ENCODE measurements at regions not wholly inside any gene's neighbourhood (a gene's known extent, or its start where the extent isn't known, plus 50 kb on each side); places are given as distances from the start of the nearest gene placed in this dataset.

DNA sequence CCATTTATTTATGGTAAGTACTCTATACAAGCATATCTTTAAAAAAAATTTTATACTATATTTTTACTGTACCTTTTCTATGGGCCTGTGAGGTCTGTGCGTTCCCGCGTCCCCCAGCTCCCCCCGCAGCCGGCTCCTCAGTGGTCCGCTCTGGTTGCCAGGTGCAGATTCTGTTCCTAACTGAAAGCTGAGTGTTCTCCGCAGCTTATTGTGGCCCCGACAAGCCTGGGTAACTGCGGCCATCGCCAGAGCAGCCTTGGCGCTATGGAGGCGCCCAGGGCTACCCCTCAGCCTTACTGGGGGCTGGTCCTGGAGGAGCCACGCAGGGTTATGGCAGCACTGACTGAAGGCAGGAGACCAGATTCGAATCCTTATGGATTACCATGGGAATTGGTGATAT lies 896.8 kb downstream of the PCDH17 start:
- no peaks in the 10 kb centered on the region for H3K36me3 ChIP-seq (ENCODE audit: insufficient read depth, low read length)
- H3K9me3 Mint-ChIP-seq = peaks cover 5% of the 10 kb centered on the region
- no peaks in the 10 kb centered on the region for H3K27me3 Mint-ChIP-seq
- no peak overlapping the region for H3K4me3 ChIP-seq (ENCODE audit: low read length)
- H3K4me3 Mint-ChIP-seq = no peak overlapping the region
- DNase-seq (no peak), ATAC-seq (ENCODE audit: poor library complexity) (no peak)
- ChIA-PET POLR2A (no interaction called here), CTCF (no interaction called here)
- no peaks in the 10 kb centered on the region for H3K36me3 Mint-ChIP-seq (ENCODE audit: low read depth)
- no peak overlapping the region for H3K27ac ChIP-seq (ENCODE audit: low read depth in 1 of 2, low read length in 2 of 2)
- peaks cover 0 to 5% of the 10 kb centered on the region in 2 experiments for H3K9me3 ChIP-seq (ENCODE audit: control insufficient read depth in 1 of 2, insufficient read depth in 1 of 2, low read length in 2 of 2)
- no peaks in the 10 kb centered on the region for H3K4me1 Mint-ChIP-seq (ENCODE audit: low read depth)
- no peaks in the 10 kb centered on the region for H3K27me3 ChIP-seq (ENCODE audit: control insufficient read depth in 1 of 2, insufficient read depth in 2 of 2, low read length in 2 of 2)
- no peak overlapping the region for H3K27ac Mint-ChIP-seq
- no peaks in the 10 kb centered on the region for H3K4me1 ChIP-seq (ENCODE audit: insufficient read depth, low read length)
- intact Hi-C loops (cut with DNase I, micrococcal nuclease) = no loop called here
- TF ChIP-seq, protein P1, sequence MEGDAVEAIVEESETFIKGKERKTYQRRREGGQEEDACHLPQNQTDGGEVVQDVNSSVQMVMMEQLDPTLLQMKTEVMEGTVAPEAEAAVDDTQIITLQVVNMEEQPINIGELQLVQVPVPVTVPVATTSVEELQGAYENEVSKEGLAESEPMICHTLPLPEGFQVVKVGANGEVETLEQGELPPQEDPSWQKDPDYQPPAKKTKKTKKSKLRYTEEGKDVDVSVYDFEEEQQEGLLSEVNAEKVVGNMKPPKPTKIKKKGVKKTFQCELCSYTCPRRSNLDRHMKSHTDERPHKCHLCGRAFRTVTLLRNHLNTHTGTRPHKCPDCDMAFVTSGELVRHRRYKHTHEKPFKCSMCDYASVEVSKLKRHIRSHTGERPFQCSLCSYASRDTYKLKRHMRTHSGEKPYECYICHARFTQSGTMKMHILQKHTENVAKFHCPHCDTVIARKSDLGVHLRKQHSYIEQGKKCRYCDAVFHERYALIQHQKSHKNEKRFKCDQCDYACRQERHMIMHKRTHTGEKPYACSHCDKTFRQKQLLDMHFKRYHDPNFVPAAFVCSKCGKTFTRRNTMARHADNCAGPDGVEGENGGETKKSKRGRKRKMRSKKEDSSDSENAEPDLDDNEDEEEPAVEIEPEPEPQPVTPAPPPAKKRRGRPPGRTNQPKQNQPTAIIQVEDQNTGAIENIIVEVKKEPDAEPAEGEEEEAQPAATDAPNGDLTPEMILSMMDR (IDR thresholded peaks at IDR 0.05) = no peak

- Histone ChIP-seq H3K27ac (ENCODE audit: low read depth in 1 of 2, low read length in 2 of 2) (no peak overlapping the region), H3K36me3 (ENCODE audit: insufficient read depth, low read length) (no peaks in the 10 kb centered on the region), H3K4me1 (ENCODE audit: insufficient read depth, low read length) (no peaks in the 10 kb centered on the region), H3K27me3 (ENCODE audit: control insufficient read depth in 1 of 2, insufficient read depth in 2 of 2, low read length in 2 of 2) (no peaks in the 10 kb centered on the region), H3K4me3 (ENCODE audit: low read length) (no peak overlapping the region), H3K9me3 (ENCODE audit: control insufficient read depth in 1 of 2, insufficient read depth in 1 of 2, low read length in 2 of 2) (peaks cover 0 to 5% of the 10 kb centered on the region in 2 experiments)
- H3K4me1 Mint-ChIP-seq (ENCODE audit: low read depth) = no peaks in the 10 kb centered on the region
- ATAC-seq (ENCODE audit: poor library complexity) = no peak
- TF ChIP-seq, protein P1 (IDR thresholded peaks at IDR 0.05) = no peak
- ChIA-PET CTCF (no interaction called here), POLR2A (no interaction called here)
- H3K9me3 Mint-ChIP-seq = peaks cover 5% of the 10 kb centered on the region
- intact Hi-C loops (cut with DNase I, micrococcal nuclease) = no loop called here
- H3K27me3 Mint-ChIP-seq = no peaks in the 10 kb centered on the region
- no peak overlapping the region for H3K4me3 Mint-ChIP-seq
- no peak for DNase-seq
- H3K27ac Mint-ChIP-seq = no peak overlapping the region
- no peaks in the 10 kb centered on the region for H3K36me3 Mint-ChIP-seq (ENCODE audit: low read depth)
Observed at GRCh38 chr13:58531614-58532013, 900.1 kb downstream of the PCDH17 start.

DNA sequence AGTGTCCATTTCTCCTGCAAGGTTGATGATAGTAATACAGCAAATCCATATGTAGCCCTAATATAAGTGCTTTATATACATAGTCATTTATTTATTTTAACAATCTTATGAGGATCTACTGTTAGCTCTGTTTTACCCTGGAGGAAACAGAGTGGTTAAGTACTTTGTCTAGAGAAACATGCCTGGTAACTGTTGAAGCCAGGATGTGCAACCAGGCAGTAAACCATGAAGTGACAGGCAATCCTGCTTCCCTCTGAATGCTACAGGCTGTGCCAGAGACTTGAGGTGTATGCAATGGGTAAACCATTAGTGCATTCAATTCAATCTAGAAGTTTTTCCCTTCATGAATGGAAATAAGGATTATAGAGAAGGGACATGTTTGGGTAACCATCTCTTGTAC lies 911.0 kb downstream of the PCDH17 start:
- POLR2A ChIA-PET = no interaction called here

More for the DNA sequence above, 911.0 kb downstream of the PCDH17 start:
- TF ChIP-seq, protein P1 (IDR thresholded peaks at IDR 0.05) = no peak
- peaks cover 2% of the 10 kb centered on the region for H3K9me3 Mint-ChIP-seq
- Histone ChIP-seq H3K27ac (ENCODE audit: low read depth in 1 of 2, low read length in 2 of 2) (no peak overlapping the region), H3K9me3 (ENCODE audit: control insufficient read depth in 1 of 2, insufficient read depth in 1 of 2, low read length in 2 of 2) (no peaks in the 10 kb centered on the region), H3K4me1 (ENCODE audit: insufficient read depth, low read length) (no peaks in the 10 kb centered on the region), H3K36me3 (ENCODE audit: insufficient read depth, low read length) (no peaks in the 10 kb centered on the region), H3K27me3 (ENCODE audit: control insufficient read depth in 1 of 2, insufficient read depth in 2 of 2, low read length in 2 of 2) (no peaks in the 10 kb centered on the region), H3K4me3 (ENCODE audit: low read length) (no peak overlapping the region)
- no peaks in the 10 kb centered on the region for H3K4me1 Mint-ChIP-seq (ENCODE audit: low read depth)
- no peak overlapping the region for H3K27ac Mint-ChIP-seq
- intact Hi-C loops (cut with DNase I, micrococcal nuclease) = no loop called here
- ATAC-seq (ENCODE audit: poor library complexity) = no peak
- no peaks in the 10 kb centered on the region for H3K36me3 Mint-ChIP-seq (ENCODE audit: low read depth)
- CTCF ChIA-PET = no interaction called here
- H3K4me3 Mint-ChIP-seq = no peak overlapping the region
- DNase-seq = no peak
- H3K27me3 Mint-ChIP-seq = no peaks in the 10 kb centered on the region

Measured in CD4-positive, alpha-beta T cell (primary cell).